HG03175 (cell line): ENCODE measurements at regions not wholly inside any gene's neighbourhood (a gene's known extent, or its start where the extent isn't known, plus 50 kb on each side); places are given as distances from the start of the nearest gene placed in this dataset.

Experiments
- ATAC-seq: cut with Tn5 transposase; IDR thresholded peaks from one replicate; pipeline ENCODE4 v1.9.1; 2021; ENCODE audit warnings: mild to moderate bottlenecking, moderate library complexity; ENCODE audit not compliant: unreplicated experiment

DNA sequence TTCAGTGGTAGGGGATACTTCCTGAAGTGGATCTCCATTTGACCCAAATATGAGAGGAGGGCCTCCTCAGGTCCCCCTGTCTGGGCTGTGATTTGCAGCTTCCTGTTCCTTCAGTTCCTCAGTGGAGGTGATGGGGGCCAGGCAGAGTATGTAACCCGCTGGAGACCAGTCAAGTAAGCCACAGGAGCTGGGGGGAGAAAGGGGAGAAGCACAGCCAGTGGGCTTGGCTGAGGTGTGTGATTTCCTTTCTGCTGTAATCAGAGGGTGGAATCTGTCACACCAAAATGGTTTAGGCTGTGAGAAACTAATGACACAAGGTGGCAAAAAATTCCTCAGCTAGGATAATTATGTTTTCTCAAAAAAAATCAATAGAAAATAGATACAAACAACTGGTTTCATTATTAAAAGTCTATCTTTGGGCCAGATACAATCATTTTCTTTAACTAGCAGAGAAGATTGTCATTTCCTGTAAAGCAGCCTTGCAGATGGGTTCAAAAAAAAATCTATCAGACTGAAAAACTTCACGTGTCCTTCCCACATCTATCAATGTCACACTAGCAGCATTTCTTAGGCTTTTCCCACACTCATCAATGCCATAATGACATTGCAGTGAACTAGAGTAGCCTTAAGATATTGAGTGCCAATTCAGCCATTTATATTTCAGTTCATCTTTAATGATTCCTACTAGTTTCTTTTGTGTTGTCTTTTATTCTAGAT, 1660.3 kb downstream of the EFNB2 start:
- no peak for ATAC-seq

DNA sequence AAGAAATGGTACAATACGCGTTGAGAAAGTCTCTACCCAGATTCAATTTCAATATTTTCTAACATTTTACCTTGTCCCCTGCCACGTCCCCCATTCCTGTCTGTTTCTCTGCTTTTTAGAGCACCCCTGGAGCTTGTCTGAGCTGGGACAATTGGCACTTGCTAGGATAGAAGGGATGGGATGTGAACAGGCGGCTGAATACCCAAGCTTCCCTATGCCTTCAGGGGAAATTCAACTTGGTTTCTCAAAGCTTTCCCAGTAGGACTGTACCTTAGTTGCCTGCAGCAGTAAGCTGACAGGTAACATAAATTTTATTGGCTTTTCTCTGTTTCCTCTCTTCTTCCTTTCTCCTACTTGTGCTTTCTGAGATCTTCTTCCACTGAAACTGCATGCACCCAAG, 1663.3 kb downstream of the EFNB2 start:
- no peak for ATAC-seq

DNA sequence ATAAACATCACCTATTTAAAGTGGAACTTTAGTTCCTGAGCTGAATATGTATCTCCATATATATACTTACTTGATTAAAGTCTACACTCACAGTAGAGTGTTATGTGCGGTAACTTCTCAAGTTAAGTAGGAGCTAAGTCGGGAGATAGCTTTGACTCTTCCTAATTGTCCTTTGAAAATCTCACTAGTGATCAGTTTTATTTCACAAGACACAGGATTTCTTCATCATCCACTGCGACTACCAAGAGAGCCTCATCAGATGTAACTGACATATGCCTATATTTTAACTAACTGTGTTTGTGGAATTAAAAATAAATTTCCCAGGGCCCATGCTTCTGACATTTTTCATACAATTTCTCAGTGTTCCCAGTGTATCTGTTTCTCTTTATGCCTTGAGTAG, 1664.0 kb downstream of the EFNB2 start:
- ATAC-seq = no peak

DNA sequence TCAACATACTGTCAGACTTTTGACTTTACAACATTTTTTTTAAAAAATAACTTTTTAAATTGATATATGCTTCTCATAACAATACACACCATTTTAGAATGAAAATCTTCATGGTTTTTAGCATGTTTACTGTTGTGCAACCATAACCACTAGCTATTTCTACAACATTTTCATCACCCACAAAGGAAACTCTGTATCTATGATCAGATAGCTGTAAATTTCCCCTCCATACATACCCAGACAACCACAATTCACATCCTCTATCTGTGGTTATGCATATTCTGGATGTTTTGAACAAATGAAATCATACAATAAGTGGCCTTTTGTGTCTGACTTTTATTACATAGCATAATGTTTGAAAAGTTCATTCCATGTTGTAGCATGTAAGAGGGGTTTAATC, 1666.0 kb downstream of the EFNB2 start:
- ATAC-seq = no peak

DNA sequence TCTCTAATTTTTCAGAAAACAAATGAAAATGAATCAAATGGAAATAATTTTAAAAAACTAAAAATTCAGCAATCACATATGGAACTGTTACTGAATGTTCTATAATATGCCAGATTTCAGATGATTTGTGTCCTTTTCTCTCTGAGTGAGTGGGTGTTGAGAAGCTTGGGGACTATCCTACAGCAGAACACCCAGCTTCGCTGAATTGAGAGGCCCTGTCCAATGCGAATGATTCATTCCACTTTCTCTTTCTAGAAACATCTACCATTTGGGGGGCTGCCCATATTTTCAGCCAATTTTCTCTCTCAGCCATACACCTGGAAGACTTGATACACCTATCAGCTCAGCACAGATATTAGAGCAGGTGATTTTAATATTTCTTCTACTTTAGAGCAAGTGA, 1666.7 kb downstream of the EFNB2 start:
- no peak for ATAC-seq

DNA sequence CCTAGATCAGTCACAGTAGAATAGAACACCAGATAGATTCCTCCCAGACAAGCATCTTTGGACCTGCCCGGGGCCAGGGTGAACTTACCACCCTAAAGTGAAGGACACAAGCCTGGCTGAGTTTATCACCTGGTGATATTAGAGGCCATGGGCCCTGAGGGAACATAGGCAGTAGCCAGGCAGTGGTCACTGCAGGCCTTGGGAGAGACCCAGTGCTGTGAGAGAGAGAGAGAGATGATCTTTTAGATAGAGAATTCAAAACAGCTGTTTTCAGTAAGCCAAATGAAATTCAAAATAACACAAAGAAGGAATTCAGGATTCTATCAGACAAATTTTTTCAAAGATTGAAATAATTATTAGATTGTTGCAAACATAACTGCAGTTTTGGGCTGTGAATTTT, 1679.9 kb downstream of the EFNB2 start:
- ATAC-seq = no peak

DNA sequence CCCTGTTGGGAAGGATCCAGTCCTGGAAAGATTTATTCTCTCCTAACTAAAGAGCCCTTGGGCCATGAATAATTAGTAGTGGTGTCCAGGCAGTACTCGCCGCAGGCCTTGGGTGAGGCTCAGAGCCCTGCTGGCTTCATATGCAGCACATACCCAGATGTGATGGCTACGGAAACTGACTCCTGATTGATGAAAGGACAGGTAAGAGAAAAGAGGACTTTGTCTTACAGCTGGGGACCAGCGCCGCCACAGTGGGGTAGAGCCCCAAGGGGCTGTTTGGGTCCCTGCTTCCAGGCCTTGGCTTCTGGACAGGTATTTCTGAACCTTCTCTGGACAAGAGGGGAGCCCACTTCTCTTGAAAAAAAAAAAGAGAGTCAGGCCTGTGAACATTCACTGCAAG, 1680.8 kb downstream of the EFNB2 start:
- ATAC-seq = no peak

DNA sequence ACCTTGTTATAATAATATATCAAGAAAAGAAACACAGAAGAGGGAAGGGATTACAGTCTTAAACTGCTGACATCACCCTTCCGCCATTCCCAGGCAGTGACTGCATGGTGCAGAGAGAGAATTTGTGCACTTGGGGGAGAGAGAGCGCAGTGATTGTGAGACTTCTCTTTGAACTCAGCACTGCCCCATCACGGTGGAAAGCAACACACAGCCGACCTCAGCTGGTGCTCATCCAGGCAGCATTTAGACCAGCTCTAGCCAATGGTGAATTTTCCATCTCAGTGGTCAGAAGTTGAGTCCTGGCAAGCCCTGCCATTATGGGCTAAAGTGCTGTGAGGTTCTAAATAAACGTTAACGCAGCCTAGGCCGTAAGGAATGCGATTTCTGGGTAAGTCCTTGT, 1681.5 kb downstream of the EFNB2 start:
- no peak for ATAC-seq

DNA sequence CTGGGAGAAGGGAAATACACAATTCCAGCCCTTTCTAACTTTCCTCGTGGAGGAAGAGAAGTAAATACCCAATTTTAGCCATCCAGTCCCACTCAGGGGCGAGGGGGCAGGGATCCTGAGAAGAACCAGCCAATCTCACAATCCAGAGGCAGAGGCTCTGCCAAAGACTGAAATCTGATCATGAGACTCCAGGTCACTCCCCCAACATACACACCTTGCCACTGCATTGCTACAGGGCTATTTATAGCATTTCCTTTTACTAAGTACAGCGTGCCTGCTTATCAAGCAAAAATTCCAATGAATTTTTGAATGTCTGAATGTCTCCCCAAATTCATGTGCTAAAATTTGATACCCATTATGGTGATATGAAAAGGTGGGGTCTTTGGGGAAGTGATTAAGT, 1687.5 kb downstream of the EFNB2 start:
- ATAC-seq = no peak

DNA sequence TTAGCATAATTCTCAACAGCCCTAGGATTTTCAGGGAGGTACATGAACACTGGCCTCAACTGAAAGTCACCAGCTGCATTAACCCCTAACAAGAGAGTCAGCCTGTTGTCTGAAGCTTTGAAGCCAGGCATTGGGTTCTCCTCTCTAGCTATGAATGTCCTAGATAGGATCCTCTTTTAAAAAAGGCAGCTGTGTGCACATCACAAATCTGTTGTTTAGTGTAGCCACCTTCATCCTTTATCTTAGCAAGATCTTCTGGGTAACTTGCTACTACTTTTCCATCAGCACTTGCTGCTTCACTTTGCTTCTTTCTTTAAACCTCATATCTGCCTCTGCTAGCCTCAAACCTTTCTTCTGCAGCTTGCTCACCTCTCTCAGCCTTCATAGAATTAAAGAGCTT, 1692.1 kb downstream of the EFNB2 start:
- no peak for ATAC-seq

DNA sequence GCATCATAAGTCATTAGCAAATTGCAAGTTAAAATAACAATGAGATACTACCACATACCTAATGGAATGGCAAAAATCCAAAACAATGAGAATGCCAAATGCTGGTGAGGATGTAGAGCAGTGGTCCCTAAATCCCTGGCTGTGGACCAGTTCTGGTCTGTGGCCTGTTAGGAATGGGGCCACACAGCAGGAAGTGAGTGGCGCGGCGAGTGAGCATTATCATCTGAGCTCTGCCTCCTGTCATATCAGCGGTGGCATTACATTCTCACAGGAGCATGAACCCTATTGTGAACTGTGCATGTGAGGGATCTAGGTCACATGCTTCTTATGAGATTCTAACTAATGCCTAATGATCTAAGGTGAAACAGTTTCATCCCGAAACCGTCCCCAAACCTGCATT, 1694.4 kb downstream of the EFNB2 start:
- no peak for ATAC-seq

DNA sequence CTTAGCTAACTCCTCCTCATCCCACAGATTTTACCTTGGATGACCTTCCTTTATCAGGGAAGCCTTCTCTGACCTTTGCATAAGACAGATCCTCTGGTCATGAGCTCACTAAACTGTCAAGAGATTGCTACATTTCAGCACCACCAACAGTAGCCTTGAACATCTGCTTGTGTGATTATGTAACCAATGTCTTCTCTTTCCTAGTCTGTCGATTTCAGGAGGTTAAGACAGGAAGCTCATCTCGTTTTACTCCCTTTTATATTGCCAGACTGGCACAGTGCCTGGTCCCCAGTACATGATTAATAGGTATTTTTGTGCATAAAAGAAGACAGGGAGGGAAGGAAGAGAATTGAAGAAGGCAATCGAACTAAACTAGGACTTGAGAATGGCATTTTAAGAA, 1697.7 kb downstream of the EFNB2 start:
- no peak for ATAC-seq

DNA sequence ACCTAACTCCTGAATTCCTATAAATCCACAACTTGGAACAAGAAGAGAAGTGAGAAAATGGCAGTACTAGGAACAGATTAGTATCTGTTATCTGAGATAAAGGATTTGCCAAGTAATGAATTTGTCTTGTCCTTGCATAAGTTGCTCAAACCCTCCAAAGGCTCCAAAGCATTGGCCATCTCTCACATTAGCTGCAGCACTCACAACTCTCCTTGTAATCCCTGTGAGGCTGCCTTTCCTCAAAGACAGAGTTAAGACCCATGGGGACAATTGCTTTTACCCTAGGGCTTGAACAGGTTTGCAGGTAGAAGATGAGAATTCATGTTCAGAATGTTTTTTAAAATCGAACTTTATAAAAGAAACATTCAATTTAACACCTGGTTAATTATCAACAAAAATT, 1702.2 kb downstream of the EFNB2 start:
- ATAC-seq = no peak

DNA sequence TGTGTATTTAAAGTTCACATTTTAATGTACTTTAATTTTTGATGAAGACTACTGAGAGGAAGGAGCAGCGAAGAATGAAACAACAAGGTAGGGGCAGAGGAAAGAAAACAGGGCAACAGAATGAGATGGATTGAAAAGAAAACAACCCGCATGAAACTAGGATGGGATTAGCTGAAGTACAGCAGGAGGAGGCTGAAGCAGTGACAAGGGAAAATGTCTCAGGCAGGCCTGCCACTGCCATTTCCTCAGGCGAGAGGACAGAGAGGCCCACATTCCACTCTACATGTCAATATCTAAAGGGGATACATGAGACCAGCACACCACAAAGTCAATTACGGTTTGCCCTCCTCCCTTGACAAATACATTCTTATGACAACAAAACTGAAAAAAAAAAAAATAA, 1703.2 kb downstream of the EFNB2 start:
- ATAC-seq = no peak

DNA sequence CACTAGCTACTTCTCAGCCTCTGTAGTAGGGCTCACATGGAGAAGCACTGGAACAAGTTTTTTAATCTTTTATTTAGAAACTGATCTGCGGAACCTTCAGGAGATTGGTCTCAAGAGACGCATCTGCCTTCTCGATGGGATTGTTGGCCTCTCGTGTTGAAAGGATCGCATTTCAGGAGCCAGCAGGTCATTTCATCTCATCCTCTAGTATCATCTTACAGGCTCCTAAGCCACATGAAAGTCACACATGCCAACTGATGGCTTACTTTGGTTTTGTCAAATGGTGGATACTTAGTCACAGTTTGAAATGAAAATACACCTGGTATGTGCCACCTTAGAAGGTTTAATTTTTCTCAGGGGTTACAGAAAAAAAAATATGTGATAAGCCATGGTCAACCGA, 1703.6 kb downstream of the EFNB2 start:
- ATAC-seq = no peak

DNA sequence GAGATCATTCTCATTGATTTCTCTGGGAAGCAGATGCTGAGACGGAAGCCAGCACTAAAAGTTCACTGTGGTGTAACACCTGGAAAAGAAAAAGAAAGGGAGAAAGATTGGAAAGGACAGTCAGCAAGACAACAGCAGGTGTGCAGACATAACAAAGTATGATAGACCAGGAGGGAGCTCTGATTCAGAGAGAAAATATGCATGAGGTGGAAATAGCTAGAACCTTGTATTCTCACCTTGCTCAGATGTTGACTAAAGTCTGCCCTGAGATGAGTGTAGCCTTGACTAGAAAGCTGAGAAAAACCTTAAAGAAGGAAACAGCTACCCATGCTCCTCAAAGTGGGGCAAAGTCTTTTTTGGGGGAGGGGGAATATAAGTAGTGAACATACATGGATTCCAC, 1711.8 kb downstream of the EFNB2 start:
- no peak for ATAC-seq

DNA sequence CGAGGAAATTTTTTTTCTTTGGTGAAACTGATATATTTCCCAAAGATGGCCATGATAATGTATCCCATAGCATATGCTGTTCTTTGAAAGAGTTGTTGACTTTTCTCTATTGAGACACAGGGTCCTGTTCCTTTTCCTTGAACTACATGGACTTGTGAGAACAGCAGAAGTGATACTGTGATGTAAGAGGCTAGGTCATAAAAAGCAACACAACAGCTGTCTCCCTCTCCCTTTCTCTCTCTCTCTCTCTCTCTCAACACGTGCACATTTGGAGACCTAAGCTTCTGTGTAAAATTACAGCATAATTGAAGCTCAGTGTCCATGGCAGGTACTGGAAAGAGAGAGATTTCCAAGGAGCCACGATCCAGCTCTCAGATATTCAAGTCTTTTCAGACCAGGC, 1712.4 kb downstream of the EFNB2 start:
- no peak for ATAC-seq

DNA sequence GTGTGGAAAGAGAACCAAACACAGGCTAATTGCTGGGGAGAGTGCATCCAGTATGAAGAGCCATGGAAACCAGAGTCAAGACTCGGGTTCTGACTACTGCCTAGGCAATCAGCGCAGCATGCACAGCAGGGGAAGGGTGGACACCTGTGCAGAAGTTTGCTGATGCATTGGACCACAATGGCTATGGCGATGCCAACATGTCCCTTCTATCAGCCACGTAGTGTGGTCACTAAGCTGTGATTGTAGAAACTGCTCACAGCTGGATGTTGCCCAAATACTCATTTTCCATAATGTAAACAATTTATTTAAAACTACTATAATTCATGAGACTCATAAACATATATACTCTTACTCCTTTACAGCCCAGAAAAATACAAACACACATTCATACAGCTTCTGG, 1718.2 kb downstream of the EFNB2 start:
- ATAC-seq = no peak

DNA sequence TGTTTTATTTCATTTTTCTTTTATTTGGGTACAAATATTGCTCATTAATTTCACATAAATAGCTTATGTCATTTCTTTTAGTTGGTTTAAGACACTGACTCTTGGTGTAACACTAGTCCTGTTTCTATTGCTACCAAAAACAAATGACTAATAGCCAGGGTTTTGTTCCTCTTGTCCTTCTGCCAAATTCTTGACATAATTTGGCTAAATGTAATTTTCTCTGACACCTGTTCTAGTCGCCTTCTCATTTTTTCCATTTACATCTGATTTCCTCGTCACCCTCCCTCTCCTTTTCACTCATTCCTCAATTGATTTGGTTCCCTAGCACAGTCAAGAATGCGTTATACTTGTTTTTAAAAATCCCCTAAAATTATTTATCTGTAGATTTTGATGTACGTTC, 1718.7 kb downstream of the EFNB2 start:
- no peak for ATAC-seq

DNA sequence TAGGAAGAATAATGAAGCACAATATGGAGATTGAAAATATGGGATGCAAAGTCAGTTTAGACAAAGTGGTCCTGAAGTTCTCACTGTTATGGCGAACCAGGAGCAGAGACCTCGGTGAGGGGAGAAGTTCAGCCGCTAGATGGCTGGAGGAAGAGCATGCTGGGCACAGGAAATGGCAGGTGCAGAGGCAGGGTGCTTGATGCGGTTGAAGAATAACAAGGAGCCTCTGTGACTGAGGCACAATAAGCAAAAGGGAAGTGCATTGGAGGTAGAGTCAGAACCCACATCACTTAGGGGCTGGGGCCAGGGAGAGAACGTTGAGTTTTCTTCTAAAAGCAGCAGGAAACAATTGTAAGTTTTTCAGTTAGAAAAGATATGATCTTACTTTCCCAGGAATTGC, 1725.2 kb downstream of the EFNB2 start:
- ATAC-seq = no peak

DNA sequence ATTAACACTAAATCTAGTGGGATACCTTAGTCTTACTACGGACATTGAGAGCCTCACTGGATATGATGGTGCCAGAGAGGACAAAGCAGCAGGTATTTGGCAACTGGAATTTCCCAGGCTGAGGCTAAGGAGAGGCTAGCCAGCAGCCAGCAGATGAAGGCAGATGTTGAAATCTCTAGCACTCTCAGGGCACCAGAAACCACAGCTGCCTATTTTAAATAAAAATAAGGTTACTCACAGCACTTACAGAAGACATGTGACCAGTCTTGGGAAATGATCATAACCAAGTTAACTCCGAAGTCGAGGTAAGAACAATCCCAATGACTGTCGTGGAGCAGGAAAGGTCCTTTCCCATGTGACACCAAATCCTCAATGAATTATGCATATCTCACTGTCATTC, 1726.0 kb downstream of the EFNB2 start:
- ATAC-seq = no peak

DNA sequence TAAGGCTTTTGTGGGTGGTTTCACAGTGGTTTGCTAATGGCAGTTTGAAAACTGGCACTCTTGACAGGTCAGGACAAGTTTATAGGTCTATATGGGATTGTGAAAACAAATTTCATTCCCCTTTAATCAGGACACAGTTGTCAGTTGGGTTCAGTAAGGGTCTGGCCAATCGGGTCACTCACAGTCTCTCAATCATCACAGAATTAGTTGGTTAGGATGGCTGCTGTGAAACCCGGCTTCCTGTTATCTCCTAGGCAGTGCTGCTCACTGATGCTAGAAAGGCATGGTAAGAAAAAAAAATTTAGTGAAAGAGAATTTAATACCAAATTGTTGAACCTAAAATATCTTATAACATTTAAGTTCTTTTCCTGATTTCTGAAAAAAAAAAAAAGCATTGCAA, 1730.1 kb downstream of the EFNB2 start:
- ATAC-seq = no peak

DNA sequence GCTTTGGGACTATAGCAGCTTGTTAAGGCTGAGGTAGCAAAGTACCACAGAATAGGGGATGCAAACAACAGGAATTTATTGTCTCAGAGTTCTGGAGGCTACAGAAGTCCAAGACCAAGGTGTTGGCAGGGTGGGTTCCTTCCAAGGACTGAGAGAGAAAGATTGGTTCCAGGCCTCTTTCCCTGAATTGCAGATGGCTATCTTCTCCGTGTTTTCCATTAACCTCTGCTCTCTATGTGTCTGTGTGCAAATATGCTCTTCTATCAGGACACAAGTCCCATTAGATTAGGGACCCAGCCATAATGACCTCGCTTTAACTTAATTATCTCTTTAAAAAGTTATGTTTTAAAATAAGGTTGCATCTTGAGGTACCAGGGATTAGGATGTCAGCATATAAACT, 1732.9 kb upstream of the SLC10A2 start:
- no peak for ATAC-seq

DNA sequence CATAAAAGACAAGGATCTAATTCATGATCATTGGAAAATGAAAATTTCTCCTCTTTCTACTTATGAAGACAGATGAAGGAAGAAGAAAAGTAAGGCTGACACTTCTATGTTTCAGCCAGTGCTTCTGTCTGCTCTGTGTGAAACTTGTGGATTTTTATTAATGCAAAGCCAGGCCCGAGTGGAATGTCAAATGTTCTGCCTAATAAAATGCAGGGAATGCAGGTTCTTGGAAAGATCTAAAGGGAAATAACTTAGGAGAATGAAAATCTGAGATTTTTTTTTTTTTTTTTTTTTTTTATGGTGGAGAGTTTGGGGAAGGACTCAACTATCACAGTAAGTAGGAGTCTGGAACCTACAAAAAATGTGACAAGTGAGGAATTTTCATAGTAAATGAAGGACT, 1732.3 kb upstream of the SLC10A2 start:
- no peak for ATAC-seq
